HEK293 (cell line): ENCODE measurements at regions not wholly inside any gene's neighbourhood (a gene's known extent, or its start where the extent isn't known, plus 50 kb on each side); places are given as distances from the start of the nearest gene placed in this dataset.

Experiments used
- GLIS1 ChIP-seq: fragments of 450-650 bp; formaldehyde crosslinking; IDR thresholded peaks from 2 replicates; pipeline ENCODE4 v1.5.1; 2016; ENCODE audit warnings: missing biosample characterization, missing genetic modification characterization
- HOXC10 ChIP-seq: sonication (generic); formaldehyde crosslinking; IDR thresholded peaks from 2 replicates; pipeline ENCODE4 v1.8.1; 2023; ENCODE audit warnings: mild to moderate bottlenecking, missing genetic modification reagents
- IKZF3 ChIP-seq: fragments of 450-650 bp; IDR thresholded peaks from 2 replicates; pipeline ENCODE4 v1.5.0; 2018; ENCODE audit warnings: missing biosample characterization, mild to moderate bottlenecking, missing genetic modification characterization, moderate library complexity
- INSM2 ChIP-seq: fragments of 450-650 bp; formaldehyde crosslinking; IDR thresholded peaks from 2 replicates; pipeline ENCODE4 v1.5.1; 2016; ENCODE audit warnings: missing biosample characterization, missing genetic modification characterization
- KLF9 ChIP-seq: fragments of 450-650 bp; formaldehyde crosslinking; IDR thresholded peaks from 2 replicates; pipeline ENCODE4 v1.5.1; 2016; ENCODE audit warnings: missing biosample characterization, missing genetic modification characterization, low read depth
- OSR2 ChIP-seq: fragments of 450-650 bp; formaldehyde crosslinking; IDR thresholded peaks from 2 replicates; pipeline ENCODE4 v1.5.1; 2016; ENCODE audit warnings: missing biosample characterization, missing genetic modification characterization
- PATZ1 ChIP-seq: fragments of 450-650 bp; formaldehyde crosslinking; IDR thresholded peaks from 2 replicates; pipeline ENCODE4 v1.5.1; 2016; ENCODE audit warnings: missing biosample characterization, missing genetic modification characterization
- PRDM4 ChIP-seq: fragments of 450-650 bp; formaldehyde crosslinking; IDR thresholded peaks from 2 replicates; pipeline ENCODE4 v1.5.1; 2017; ENCODE audit warnings: missing biosample characterization, missing genetic modification characterization
- PRDM6 ChIP-seq: fragments of 450-650 bp; formaldehyde crosslinking; IDR thresholded peaks from 2 replicates; pipeline ENCODE4 v1.5.1; 2017; ENCODE audit warnings: missing biosample characterization, missing genetic modification characterization
- REPIN1 ChIP-seq: fragments of 450-650 bp; formaldehyde crosslinking; IDR thresholded peaks from 2 replicates; pipeline ENCODE4 v1.5.1; 2017; ENCODE audit warnings: missing biosample characterization, missing genetic modification characterization, low read depth
- SP7 ChIP-seq: fragments of 450-650 bp; formaldehyde crosslinking; IDR thresholded peaks from 2 replicates; pipeline ENCODE4 v1.5.1; 2016; ENCODE audit warnings: missing biosample characterization, missing genetic modification characterization
- TRIM28 ChIP-seq: IDR thresholded peaks from 2 replicates; pipeline ENCODE4 v1.6.1; 2011; ENCODE audit warnings: low read length, control low read depth, borderline replicate concordance
- ZEB2 ChIP-seq: fragments of 450-650 bp; formaldehyde crosslinking; IDR thresholded peaks from 2 replicates; pipeline ENCODE4 v1.5.1; 2016; ENCODE audit warnings: missing biosample characterization, missing genetic modification characterization
- ZFP3 ChIP-seq: fragments of 450-650 bp; formaldehyde crosslinking; IDR thresholded peaks from 2 replicates; pipeline ENCODE4 v1.5.1; 2016; ENCODE audit warnings: low read depth, missing biosample characterization, missing genetic modification characterization
- ZNF114 ChIP-seq: fragments of 450-650 bp; formaldehyde crosslinking; IDR thresholded peaks from 2 replicates; pipeline ENCODE4 v1.5.0; 2017; ENCODE audit warnings: missing biosample characterization, missing genetic modification characterization
- ZNF155 ChIP-seq: fragments of 450-650 bp; formaldehyde crosslinking; IDR thresholded peaks from 2 replicates; pipeline ENCODE4 v1.5.1; 2016; ENCODE audit warnings: missing biosample characterization, missing genetic modification characterization
- ZNF174 ChIP-seq: fragments of 450-650 bp; formaldehyde crosslinking; IDR thresholded peaks from 2 replicates; pipeline ENCODE4 v1.5.0; 2017; ENCODE audit warnings: missing biosample characterization, mild to moderate bottlenecking, missing genetic modification characterization
- ZNF175 ChIP-seq: fragments of 450-650 bp; formaldehyde crosslinking; IDR thresholded peaks from 2 replicates; pipeline ENCODE4 v1.5.1; 2016; ENCODE audit warnings: missing biosample characterization, missing genetic modification characterization
- ZNF302 ChIP-seq: fragments of 450-650 bp; formaldehyde crosslinking; IDR thresholded peaks from 2 replicates; pipeline ENCODE4 v1.5.1; 2016; ENCODE audit warnings: missing biosample characterization, missing genetic modification characterization, low read depth
- ZNF398 ChIP-seq: fragments of 450-650 bp; formaldehyde crosslinking; IDR thresholded peaks from 2 replicates; pipeline ENCODE4 v1.5.1; 2017; ENCODE audit warnings: missing biosample characterization, missing genetic modification characterization
- ZNF571 ChIP-seq: fragments of 450-650 bp; formaldehyde crosslinking; IDR thresholded peaks from 2 replicates; pipeline ENCODE4 v1.5.0; 2017; ENCODE audit warnings: missing biosample characterization, missing genetic modification characterization
- ZNF629 ChIP-seq: fragments of 450-650 bp; formaldehyde crosslinking; IDR thresholded peaks from 2 replicates; pipeline ENCODE4 v1.5.1; 2017; ENCODE audit warnings: missing biosample characterization, missing genetic modification characterization
- ZNF692 ChIP-seq: fragments of 450-650 bp; formaldehyde crosslinking; IDR thresholded peaks from 2 replicates; pipeline ENCODE4 v1.5.1; 2016; ENCODE audit warnings: missing biosample characterization, missing genetic modification characterization
- ZNF704 ChIP-seq: fragments of 450-650 bp; formaldehyde crosslinking; IDR thresholded peaks from 2 replicates; pipeline ENCODE4 v1.5.1; 2016; ENCODE audit warnings: missing biosample characterization, missing genetic modification characterization
- ZNF830 ChIP-seq: fragments of 450-650 bp; IDR thresholded peaks from 2 replicates; pipeline ENCODE4 v1.5.0; 2018; ENCODE audit warnings: missing biosample characterization, missing genetic modification characterization, low read depth, mild to moderate bottlenecking, moderate library complexity
- ZSCAN4 ChIP-seq: fragments of 450-650 bp; formaldehyde crosslinking; IDR thresholded peaks from 2 replicates; pipeline ENCODE4 v1.5.1; 2017; ENCODE audit warnings: missing biosample characterization, missing genetic modification characterization

GRCh38 chr13:74301258-74301935 lies 167.2 kb upstream of the KLF12 start (continued):
- TF ChIP-seq PRDM6 (tag by site-specific recombination) (peak; percentile 85), ZEB2 (tag by site-specific recombination) (peak; percentile 61), ZNF114 (no peak), PRDM4 (no peak), ZSCAN4 (tag by site-specific recombination) (no peak), ZNF704 (tag by site-specific recombination) (no peak), ZNF174 (tag by site-specific recombination) (no peak), ZNF155 (tag by site-specific recombination) (no peak), REPIN1 (tag by site-specific recombination) (no peak), OSR2 (tag by site-specific recombination) (0 out of 2 replicates have a peak, but pooled peaks have one; percentile 7), KLF9 (tag by site-specific recombination) (no peak), GLIS1 (no peak), ZNF692 (tag by site-specific recombination) (peak; percentile 13; the same call in 1 of the 2 replicates), INSM2 (no peak), ZNF175 (no peak), ZNF830 (tag by site-specific recombination) (no peak), HOXC10 (CRISPR knock-in tag) (no peak), TRIM28 (peak; percentile 4; the same call in 1 of the 2 replicates), SP7 (tag by site-specific recombination) (peak; percentile 34; the same call in 1 of the 2 replicates), IKZF3 (peak; percentile 51; the same call in 1 of the 2 replicates), ZNF629 (tag by site-specific recombination) (peak; percentile 47; the same call in 1 of the 2 replicates), PATZ1 (peak; percentile 37; the same call in 1 of the 2 replicates), ZFP3 (tag by site-specific recombination) (no peak), ZNF571 (tag by site-specific recombination) (no peak), ZNF302 (tag by site-specific recombination) (no peak), ZNF398 (no peak)
